Uterus (tissue), 3 donors: ENCODE measurements at regions not wholly inside any gene's neighbourhood (a gene's known extent, or its start where the extent isn't known, plus 50 kb on each side); places are given as distances from the start of the nearest gene placed in this dataset. TPM values are rescaled to one million over a fixed set of nuclear protein-coding genes. Genes with fewer than 3 reads are reported as not detected.
A peak's percentile ranks its signal among the peaks of the same experiment; 100 is the strongest.
"Not testable (repeated sequence)": the region's sequence is repeated elsewhere in the genome, so short reads cannot be mapped to it uniquely, and the experiment has no call there.

Experiments used
- DNase-seq, 2 donors: peaks; one replicate each; pipeline ENCODE4 v3.0.0-alpha.2; 2019 to 2020
- H3K27ac ChIP-seq, 2 donors: fragments of 200-600 bp; sonication (generic); 1 replicate in 1 of 2; 2 replicates in 1 of 2; pipeline ENCODE4 v1.5.1; 2016 to 2018
- H3K27me3 ChIP-seq, 2 donors: fragments of 200-600 bp; sonication (generic); one replicate each; pipeline ENCODE4 v1.5.1; 2018 to 2019; ENCODE audit warnings: control low read depth in 1 of 2
- H3K36me3 ChIP-seq, 2 donors: fragments of 200-600 bp; sonication (generic); one replicate each; pipeline ENCODE4 v1.5.1; 2019; ENCODE audit warnings: control low read depth in 1 of 2
- H3K4me1 ChIP-seq, 2 donors: fragments of 200-600 bp; sonication (generic); one replicate each; pipeline ENCODE4 v1.5.1; 2018 to 2019; ENCODE audit warnings: control low read depth in 1 of 2
- H3K4me3 ChIP-seq, 2 donors: fragments of 200-600 bp; sonication (generic); 1 replicate in 1 of 2; 2 replicates in 1 of 2; pipeline ENCODE4 v1.5.1; 2018 to 2019; ENCODE audit warnings: mild to moderate bottlenecking in 1 of 2
- H3K9me3 ChIP-seq, 2 donors: fragments of 200-600 bp; sonication (generic); one replicate each; pipeline ENCODE4 v1.5.1; 2019; ENCODE audit warnings: control low read depth in 1 of 2
- CTCF ChIP-seq, 4 experiments: fragments of 200-600 bp in 2 of 4; fragments of 450-650 bp in 2 of 4; sonication (generic) in 2 of 4; IDR thresholded peaks; one replicate each; pipeline ENCODE4 v1.5.1; 2016 to 2019; ENCODE audit warnings: antibody characterized with exemption in 4 of 4, mild to moderate bottlenecking in 2 of 4, moderate library complexity in 1 of 4
- POLR2A ChIP-seq, 2 donors: fragments of 450-650 bp; IDR thresholded peaks; one replicate each; pipeline ENCODE4 v1.6.1; 2016; ENCODE audit warnings: antibody characterized with exemption in 2 of 2, mild to moderate bottlenecking in 1 of 2, moderate library complexity in 1 of 2
- intact Hi-C: fragments of 100-400 bp; cut with DNase I; formaldehyde crosslinking; loops from one replicate; pipeline ENCODE4 v1.15.1; 2023; ENCODE audit warnings: low total_unique reads
- small RNA-seq: library from RNA; depleted of rRNA; stranded (forward); fragments of <200 nt; gene quantifications from one replicate; pipeline ENCODE3, GENCODE V24; 2016
- donor health status: DM: yes; HTN: yes; CAD: no.

GRCh38 chrX:12080265-12080664, 58.0 kb upstream of the FRMPD4 start:
- peak; percentile 18 to 49 (median 36) for TF ChIP-seq CTCF (IDR thresholded peaks at IDR 0.05)
- TF ChIP-seq POLR2A (IDR thresholded peaks at IDR 0.05), result no peak
- Histone ChIP-seq H3K4me1 (no peaks in the 10 kb centered on the region), H3K9me3 (no peaks in the 10 kb centered on the region), H3K27me3 (no peaks in the 10 kb centered on the region), H3K36me3 (no peaks in the 10 kb centered on the region), H3K27ac (no peak overlapping the region), H3K4me3 (no peak overlapping the region)
- intact Hi-C loops, result no loop called here
- DNase-seq, result no peak

GRCh38 chrX:12082959-12083358, 55.3 kb upstream of the FRMPD4 start:
- H3K27ac ChIP-seq, H3K27me3 ChIP-seq, intact Hi-C loops, DNase-seq, H3K36me3 ChIP-seq, H3K9me3 ChIP-seq, H3K4me3 ChIP-seq, H3K4me1 ChIP-seq: not testable (repeated sequence)

Small RNA genes lying in the stretch of these regions (small RNA-seq; reads per million reads assigned to genes)
- not detected for gene RF00019
